ENCODE measurements at regions not wholly inside any gene's neighbourhood (a gene's known extent, or its start where the extent isn't known, plus 50 kb on each side); places are given as distances from the start of the nearest gene placed in this dataset.
"Not testable (repeated sequence)": the region's sequence is repeated elsewhere in the genome, so short reads cannot be mapped to it uniquely, and the experiment has no call there.

DNA sequence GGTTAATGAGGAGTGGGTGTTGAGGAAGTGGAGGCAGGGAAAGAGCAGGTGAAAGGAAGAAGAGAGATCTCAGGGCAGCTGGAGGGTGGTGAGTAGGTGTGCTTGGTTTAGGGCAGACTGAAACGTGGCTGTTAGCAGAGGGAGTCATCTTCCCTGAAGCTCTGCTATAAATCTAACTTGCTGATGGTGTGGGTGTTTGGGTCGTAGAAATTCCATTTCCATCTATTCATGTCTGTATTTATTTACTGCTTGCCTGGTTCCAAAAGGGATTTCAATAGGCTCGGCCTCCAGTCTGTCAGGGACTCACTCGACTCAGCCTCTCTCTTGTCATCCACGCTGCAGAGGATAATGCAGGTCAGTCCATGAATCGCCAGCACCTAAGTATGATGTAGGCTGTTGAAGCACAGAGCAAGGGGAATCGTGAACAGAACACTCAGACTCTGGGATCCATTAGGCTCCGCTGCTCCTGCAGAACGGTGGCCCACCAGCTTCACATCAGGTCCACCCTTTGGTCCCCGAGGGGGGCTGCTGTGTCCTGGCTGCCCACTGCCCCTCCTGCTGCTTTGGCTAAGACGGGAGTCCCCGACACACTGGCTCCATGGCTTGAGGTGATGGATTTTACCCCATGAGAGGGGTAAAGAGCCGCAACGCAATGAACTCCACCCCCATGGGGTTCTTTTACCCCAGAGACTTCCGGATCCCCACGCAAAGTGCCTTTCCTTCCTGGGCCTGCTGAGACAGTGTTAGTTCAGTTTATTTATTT, 156.2 kb downstream of the RHOU start:
- DNase-seq (ENCODE audit: low read depth in 2 of 2) = no peak

DNA sequence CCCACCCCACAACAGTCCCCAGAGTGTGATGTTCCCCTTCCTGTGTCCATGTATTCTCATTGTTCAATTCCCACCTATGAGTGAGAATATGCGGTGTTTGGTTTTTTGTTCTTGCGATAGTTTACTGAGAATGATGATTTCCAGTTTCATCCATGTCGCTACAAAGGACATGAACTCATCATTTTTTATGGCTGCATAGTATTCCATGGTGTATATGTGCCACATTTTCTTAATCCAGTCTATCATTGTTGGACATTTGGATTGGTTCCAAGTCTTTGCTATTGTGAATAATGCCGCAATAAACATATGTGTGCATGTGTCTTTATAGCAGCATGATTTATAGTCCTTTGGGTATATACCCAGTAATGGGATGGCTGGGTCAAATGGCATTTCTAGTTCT, 156.9 kb downstream of the RHOU start:
- not testable (repeated sequence) for DNase-seq (ENCODE audit: low read depth in 2 of 2)

DNA sequence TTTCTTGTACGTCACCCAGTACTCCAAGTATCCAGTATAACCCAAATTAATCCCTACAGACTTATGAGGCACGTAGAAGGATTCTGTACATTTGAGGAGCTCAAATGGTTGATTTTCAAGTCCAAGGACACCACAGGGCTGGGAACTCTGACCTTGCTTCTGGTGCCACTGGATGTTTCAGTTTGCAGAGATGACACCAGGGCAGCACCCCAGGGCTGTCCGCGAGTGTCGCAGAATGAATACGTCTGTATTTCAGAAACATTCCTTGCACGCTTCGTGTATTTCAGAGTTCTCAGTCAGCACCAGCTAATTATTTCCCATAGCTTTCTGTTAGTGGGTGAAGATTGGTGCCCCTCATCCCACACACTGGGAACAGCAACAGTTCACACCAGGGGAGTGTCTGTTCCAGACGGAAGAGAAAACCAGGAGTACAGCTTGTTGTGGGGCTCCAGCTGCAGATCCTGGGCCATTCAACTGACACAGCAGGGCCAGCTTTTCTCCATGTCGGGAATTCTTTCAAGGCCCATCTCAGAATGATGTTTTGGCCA, 159.2 kb downstream of the RHOU start:
- no peak for DNase-seq (ENCODE audit: low read depth in 2 of 2)

DNA sequence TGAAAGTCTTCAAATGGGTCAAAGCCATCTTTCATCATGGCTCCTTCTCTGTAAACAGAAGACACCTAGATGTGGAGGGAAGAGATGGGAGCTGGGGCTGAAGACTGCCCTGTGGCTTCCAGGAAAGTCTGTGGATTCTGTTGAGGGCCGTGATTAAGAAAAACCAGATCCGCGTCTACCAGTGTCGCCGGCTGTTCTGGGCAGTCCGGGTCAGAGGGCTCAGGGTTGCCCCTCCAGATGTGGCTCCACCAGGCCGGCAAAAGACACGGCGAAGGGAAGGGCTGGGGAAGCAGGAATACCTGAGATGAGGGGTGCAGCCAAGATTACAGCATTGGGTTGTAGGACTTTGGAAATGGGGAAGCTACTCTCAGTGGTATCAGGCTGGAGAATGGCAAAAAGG, 162.6 kb downstream of the RHOU start:
- DNase-seq (ENCODE audit: low read depth in 2 of 2) = no peak

DNA sequence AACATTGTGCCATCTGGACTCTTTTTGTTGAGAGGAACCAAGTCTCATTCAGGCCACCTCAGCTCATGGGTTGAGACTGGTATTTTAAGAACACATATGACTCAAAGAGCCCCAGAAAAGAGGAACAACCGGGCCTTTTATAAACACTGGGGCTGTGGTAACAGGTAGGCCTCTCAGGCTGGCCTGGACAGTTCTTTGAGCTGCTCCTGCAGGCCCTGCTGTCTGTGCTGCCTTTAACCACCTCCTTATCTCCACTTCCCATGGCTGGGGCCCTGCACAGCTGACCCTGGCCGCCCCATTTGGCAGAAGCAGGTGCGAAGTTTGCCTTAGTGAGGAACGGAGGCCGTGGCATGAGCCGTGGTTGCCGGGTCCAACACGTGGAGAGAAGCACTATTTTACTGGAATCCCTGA, 163.3 kb downstream of the RHOU start:
- no peak for DNase-seq (ENCODE audit: low read depth in 2 of 2)

DNA sequence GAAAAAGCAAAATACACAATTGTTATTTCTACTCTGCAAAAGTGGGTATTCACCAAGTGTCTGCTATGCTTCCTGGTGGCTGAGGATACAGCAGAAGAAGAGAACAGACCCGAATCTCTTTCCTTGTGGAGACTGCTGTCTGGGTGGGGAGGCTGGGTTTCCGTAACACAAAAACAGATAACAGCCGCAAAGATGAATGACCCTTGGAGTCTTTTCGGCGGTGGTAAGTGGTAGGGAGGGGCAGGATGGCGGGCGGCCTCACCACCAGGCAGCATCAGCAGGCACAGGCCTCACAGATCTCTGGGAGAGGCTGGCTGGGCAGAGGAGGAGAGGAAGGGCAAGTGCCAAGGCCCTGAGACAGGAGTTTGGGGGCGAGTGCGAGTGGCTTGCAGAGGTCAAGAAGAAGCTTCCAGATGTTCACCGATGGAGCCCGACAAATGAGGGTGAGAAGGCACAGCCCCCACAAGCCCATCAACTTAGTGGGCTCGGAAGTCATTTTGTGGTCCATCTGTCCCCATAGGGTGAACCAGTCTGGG, 164.2 kb downstream of the RHOU start:
- no peak for DNase-seq (ENCODE audit: low read depth in 2 of 2)

DNA sequence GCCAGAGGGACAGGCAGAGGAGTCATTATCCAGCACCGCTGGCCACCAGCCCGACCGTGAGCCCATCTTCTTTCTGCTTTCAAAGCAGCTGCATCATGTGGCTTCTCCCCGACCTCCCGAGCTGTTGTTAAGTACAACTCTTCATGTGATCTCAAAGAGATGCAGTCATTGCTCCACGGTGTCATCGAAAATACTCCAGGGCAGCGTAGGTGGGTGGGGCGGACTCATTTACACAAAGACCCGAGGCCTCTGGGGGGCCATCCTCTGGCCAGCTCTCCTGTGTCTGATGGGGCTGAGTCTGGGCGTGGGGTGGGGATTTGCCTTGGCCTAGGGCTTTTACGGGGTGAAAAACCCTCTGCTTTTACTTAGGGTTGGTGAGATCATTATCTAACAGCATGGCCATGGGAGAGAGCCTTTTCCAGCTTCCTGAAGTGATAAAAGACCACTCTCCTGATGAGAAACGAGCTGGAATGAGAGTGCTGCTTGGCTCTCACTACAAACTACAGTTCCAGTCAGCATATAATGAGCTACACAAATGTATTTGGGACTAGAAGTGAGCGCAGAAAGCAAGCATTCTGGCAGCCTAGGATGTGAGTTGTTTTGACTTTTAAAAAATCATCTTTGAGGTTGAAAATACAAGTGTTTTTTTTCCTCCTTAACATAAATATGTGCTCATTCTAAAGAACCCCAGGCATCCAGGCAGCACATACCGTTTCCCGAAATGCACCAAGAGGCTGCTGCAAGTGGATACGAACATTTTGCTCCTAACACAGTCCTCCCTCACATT, 165.0 kb downstream of the RHOU start:
- peak in 1 of 2 donors; percentile 22 for DNase-seq (ENCODE audit: low read depth in 2 of 2)

DNA sequence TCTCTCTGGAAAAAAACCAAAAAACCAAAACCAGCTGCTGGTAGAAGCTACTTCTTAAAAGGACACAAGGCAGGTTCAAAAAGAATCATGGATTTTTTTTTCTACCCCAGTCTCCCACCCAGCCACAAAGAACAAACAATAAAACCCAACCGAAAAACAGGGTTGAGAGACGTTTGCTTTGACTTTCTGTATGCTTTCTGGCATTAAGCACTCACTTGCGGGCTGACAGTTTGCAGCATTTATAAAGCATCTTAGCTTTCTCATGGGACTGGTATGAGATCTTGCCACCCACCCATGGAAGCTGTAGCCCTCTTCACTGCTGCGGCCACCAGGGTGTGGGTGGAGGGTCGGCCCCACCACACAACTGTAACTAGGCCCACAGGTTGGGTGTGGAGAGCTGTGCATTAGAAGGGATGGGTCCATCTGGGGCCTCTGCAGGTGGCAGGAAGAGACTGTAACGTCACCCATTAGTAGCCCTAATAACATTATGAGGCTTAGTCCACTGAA, 165.7 kb downstream of the RHOU start:
- DNase-seq (ENCODE audit: low read depth in 2 of 2) = no peak

DNA sequence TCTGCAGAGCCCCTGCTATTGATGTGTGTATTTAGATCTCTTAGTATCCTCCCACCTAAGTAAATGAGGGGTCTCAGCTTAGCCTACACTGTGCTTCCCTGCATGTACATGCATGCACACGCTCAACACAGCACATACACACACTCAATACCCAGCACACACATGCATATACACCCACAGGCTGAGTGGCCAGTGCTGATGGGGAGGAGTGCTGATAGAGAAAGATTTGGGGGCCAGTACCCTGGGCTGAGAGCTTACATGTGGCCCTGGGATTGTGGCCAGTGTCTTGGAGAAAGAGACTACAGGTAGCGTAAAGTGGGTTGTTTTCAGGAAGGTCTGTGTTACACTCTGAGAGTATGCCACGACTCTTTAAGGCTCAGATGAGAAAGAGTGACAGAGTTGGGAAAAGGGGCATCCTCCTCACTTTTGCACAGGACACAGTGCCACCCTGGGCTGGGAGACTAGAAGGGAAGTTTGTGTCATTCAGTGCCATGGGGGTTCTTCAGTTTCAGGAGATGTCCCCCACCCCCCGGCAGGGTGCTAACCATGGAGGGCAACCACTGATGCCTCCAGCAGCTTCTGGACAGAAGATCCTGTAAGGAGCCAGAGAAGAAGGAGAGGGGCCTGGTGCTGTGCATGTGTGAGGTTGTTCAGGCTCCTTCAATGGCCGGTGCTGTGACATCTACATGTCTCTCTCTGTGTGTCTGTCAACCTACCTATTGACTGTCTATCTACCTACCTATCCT, 166.8 kb downstream of the RHOU start:
- no peak for DNase-seq (ENCODE audit: low read depth in 2 of 2)

DNA sequence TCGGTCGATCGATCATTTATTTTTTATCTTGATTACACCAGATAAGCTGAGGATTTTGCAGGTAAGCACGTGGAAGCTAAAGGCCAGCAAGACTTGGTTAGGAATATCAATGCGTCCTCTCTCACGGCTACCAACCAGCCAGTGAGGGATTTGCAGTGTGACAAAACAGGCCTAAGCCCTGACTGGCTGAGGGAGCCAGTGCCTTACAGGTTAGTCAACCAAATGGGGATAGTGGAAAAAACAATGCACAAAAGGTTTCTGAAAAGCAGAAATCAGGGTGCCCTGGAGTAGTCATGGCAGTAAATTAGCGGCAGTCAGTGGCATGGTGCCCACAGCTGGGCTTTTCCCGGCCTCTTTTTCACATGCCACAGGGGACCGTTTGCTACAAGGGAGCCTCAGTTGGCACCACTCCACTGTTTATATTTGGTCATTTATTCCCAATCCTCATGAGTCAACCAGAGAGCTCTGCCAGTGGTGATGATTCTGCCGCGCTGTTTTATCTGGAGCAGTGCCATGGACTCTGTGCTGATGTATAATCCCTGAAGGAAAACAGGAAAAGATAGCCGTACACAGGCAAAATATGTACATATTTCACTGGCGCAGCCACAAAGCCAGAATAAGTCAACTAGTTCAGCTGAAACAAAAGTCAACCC, 167.6 kb downstream of the RHOU start:
- peak; percentile 98 to 99 for DNase-seq (ENCODE audit: low read depth in 2 of 2)

DNA sequence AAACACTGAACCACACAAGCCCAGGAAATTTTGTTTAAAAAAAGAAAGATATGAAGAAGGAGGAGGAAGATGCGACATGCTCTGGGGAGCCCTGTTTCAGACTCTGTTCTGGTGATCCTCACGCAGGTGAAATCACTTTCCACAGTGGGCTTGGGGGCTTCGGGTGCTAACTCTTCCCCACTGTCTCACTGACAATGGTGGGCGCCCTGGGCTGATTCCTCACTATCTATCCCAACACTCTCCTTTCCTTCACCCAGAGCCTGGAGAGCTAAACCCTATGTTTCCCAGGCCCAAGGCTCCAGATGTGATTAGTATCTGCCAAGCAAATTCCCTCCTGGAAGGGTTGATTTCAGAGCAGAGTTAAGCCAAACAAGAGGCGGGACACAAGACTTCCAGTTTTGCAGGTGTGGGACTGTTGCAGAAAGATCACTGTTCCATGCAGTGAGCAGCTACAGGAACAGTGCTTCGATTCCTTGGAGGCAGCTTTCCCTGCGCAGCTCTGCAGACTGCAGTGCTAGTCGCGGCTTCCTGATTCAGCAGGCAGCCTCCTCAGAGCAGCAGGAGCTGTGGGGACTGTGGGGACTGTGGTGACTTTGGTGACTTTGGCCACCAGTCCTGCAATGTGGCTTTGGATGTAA, 168.3 kb downstream of the RHOU start:
- DNase-seq (ENCODE audit: low read depth in 2 of 2) = peak in 1 of 2 donors; percentile 20

DNA sequence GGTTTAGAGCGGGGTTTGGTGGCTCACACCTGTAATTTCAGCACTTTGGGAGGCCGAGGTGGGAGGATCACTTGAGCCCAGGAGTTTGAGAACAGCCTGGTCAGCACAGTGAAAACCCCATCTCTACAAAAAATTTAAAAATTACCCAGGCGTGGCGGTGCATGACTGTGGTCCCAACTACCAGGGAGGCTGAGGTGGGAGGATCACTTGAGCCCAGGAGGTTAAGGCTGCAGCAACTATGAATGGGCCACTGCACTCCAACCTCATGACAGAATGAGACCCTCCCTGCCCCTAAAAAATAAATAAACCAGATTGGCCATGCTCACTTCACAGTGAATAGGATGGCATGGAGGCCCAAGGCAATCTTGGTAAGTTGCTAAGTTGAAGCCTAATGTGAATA, 168.9 kb downstream of the RHOU start:
- DNase-seq (ENCODE audit: low read depth in 2 of 2) = no peak

DNA sequence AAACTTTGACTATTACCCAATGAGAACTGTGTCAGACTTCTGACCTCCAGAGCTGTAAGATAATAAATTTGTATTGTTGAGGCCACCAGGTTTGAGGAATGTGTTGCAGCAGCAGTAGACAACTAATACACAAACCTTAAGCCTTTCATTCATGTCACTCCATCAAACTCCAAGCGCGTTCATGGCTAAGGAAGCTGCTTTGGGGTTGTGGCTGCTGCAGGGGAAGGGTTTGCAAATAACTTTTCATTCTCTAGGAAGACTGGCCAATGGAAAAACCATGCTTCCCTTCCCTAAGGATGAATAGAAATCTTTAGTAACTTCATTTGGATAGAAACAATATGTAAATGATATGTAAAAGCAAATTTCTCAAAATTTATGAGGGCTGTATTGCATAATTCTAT, 170.4 kb downstream of the RHOU start:
- no peak for DNase-seq (ENCODE audit: low read depth in 2 of 2)

DNA sequence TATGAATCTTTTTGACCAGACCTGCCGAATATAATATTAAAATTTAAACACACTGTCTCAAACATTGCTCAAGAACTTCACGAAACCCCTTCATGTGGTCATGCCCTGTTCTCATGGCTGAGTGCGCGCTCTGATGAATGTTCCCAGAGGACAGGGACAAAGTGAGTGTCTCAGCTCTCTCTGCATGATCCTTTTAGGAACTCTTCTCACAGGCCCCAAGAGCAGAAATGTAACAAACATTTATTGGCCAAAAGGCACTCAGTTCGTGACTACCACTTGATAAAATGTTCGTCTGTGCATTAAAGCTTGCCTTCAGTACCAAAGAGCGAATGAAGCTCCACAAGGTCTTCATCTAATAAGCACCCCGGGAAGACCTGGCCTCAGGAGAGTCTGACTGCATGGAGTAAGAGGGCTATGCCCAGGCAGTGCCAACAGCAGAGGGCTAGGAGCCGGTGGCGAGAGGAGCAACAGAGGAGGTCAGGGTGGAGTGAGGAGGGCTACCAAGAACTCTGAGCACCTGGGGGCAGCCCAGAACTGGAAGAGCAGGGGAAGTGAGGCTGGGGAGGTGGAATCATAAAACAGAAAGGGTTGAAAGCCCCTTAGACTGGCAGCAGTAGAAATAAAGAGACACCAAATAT, 171.1 kb downstream of the RHOU start:
- DNase-seq (ENCODE audit: low read depth in 2 of 2) = no peak

DNA sequence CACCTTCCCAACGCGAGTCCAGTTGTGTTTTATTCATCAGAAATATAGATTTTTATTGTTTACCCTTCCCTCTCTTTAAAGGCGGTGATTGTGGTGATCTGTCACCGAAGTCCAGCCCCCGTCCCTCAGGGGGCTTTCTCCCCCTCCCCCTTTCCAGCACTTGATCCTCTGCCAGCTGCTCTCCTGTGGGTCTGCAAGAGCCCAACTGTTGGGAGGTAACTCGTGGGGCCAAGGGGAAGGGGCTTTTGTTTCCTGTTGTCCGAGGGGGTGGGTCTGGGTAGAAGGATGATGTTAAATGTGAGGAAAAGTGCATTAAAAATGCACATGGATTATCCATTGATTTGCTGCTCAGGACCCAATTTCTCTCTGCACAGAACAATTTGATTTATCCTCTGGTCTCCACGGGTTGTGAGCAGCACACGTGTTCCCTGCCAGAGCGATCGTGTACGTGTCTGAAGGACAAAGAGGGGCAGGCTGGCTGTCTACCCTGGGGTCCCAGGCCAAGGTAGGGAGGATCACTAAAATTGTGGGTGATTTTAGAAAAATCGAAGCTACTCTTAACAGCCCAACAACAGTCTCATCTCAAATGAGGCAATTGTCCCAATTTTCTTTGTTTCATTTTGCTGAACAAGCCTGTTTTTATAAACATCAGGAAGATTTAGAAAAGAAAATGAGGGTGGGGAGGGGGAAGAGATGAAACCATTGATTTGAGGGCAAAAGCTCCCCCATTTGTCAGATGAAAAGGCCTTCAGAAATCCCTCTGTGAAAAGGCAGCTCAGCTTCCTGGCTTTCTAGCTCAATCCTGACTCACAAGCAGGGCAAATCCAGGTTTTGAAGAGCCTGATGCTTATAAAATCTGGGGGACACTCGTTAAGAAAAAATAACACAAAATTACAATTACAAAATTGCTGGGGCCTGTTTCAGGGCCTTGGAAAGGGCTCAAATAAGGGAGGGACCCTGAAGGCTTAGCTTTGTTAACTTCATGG, 176.2 kb downstream of the RHOU start:
- no peak for DNase-seq (ENCODE audit: low read depth in 2 of 2)

DNA sequence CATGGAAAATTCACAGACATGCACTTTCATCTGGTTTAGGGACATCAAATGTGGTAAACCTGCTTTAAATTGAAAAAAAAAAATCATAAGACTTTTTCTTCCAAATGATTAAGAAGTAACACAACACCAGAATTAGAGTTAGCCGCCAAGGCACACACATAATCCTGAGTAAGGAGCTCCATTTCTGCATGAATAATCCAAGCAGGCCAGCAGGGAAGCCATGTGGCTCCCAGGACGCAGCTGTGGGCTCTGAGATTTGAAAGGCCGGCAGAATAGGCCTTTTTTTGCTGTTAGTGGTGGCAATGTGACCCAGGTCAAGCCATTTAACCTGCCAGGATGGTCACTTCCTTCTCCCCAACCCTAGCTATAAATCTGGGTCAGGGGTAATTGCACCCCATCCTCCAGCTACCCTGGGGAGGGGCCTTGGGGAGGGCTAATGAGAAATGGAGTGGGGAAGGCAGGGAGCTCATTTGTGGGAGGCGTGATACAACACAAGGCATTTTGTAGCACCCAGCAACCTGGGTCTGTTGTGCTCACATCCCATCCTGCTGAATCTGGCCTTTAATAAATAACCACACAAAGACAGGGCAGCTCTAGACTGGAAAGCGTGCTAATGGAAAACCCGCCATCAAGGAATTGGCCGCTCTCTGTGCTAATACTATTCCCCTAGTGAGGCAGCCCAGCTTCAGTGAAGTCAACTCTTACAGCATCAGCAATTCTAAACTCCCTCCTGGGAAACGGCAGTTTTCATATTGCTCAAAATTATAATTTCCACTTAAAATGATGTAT, 178.5 kb downstream of the RHOU start:
- DNase-seq (ENCODE audit: low read depth in 2 of 2) = no peak

DNA sequence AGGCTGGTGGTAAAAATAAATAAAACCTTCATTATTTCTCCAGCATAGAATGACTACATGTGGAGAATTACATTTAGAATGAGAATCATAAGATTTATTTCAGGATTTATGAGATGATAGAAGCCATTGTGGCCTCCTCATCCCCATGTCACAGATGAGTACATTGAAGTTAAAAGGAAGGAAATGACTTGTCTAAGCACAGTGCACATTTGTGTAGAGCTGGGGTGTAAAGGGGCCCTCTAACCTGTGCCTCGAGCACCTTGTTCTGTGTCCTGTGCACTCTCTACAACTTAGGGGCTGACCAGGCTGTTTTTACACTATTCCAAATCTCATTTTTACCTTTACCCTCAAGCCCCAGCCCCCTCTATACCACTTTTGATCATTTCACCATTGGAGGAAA, 179.4 kb downstream of the RHOU start:
- DNase-seq (ENCODE audit: low read depth in 2 of 2) = no peak

DNA sequence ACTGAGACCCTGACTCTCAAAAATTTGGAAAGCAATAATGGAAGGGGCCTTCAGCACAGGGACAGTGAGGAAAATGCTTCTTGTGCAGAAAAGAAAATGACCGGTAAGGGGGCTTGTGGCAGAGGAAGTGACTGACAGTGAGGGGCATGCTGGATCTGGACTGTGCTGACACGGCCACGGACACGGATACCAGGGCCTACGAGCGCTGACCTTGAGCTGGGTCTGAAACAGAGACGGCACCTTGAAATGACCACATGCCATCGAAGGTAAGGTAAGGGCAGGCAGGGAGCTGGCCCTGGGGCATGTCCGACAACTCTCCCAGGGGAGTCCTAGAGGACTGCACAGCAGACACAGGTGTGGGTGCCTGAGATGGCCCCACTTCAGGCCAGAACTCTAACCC, 182.1 kb downstream of the RHOU start:
- no peak for DNase-seq (ENCODE audit: low read depth in 2 of 2)

Data from dermis microvascular lymphatic vessel endothelial cell (primary cell).